Neural crest cell (in vitro differentiated cells): ENCODE measurements at regions not wholly inside any gene's neighbourhood (a gene's known extent, or its start where the extent isn't known, plus 50 kb on each side); places are given as distances from the start of the nearest gene placed in this dataset.

Experiments
- DNase-seq: peaks from one replicate; pipeline ENCODE4 v3.0.0; 2021; ENCODE audit warnings: low read depth, mixed read lengths, low spot score
- H3K27ac Mint-ChIP-seq: one replicate; pipeline ENCODE4 v1.8.0; 2021; ENCODE audit warnings: mild to moderate bottlenecking, mixed read lengths; ENCODE audit not compliant: unreplicated experiment
- H3K27me3 Mint-ChIP-seq: 2 replicates; pipeline ENCODE4 v1.8.0; 2021; ENCODE audit warnings: low read depth, mild to moderate bottlenecking, mixed read lengths
- H3K36me3 Mint-ChIP-seq: 2 replicates; pipeline ENCODE4 v1.8.0; 2021; ENCODE audit warnings: low read depth, mild to moderate bottlenecking, mixed read lengths
- H3K4me1 Mint-ChIP-seq: 2 replicates; pipeline ENCODE4 v1.8.0; 2021; ENCODE audit warnings: mixed read lengths
- H3K4me3 Mint-ChIP-seq: one replicate; pipeline ENCODE4 v1.8.0; 2021; ENCODE audit warnings: mild to moderate bottlenecking, mixed read lengths
- H3K9me3 Mint-ChIP-seq: 2 replicates; pipeline ENCODE4 v1.8.0; 2021; ENCODE audit warnings: mixed read lengths
- CTCF ChIP-seq: fragments of 200-600 bp; sonication (generic); conservative IDR thresholded peaks from 2 replicates; pipeline ENCODE4 v1.5.0; 2021; ENCODE audit warnings: antibody characterized with exemption, mild to moderate bottlenecking

GRCh38 chr7:52938455-52939133, 96.8 kb upstream of the POM121L12 start:
- Mint-ChIP-seq H3K36me3 (no peaks in the 10 kb centered on the region), H3K9me3 (peaks cover 3% of the 10 kb centered on the region), H3K4me3 (no peak overlapping the region), H3K27me3 (no peaks in the 10 kb centered on the region), H3K4me1 (no peaks in the 10 kb centered on the region), H3K27ac (no peak overlapping the region)
- DNase-seq, result no peak
- TF ChIP-seq CTCF, result no peak

- Mint-ChIP-seq H3K4me3 (no peak overlapping the region), H3K36me3 (no peaks in the 10 kb centered on the region), H3K27me3 (no peaks in the 10 kb centered on the region), H3K27ac (no peak overlapping the region), H3K9me3 (peaks cover 3% of the 10 kb centered on the region), H3K4me1 (no peaks in the 10 kb centered on the region)
- DNase-seq, result no peak
- no peak for TF ChIP-seq CTCF
Observed at GRCh38 chr7:52936750-52937149, 98.7 kb upstream of the POM121L12 start.

- H3K27me3 Mint-ChIP-seq, result no peaks in the 10 kb centered on the region
Observed at GRCh38 chr7:52928591-52928990, 106.8 kb upstream of the POM121L12 start.

GRCh38 chr7:52925332-52925731, 110.1 kb upstream of the POM121L12 start:
- Mint-ChIP-seq H3K36me3 (no peaks in the 10 kb centered on the region), H3K9me3 (peaks cover 5% of the 10 kb centered on the region), H3K4me1 (no peaks in the 10 kb centered on the region), H3K4me3 (no peak overlapping the region), H3K27ac (no peak overlapping the region), H3K27me3 (no peaks in the 10 kb centered on the region)
- no peak for DNase-seq
- TF ChIP-seq CTCF, result no peak

More at GRCh38 chr7:52928591-52928990, 106.8 kb upstream of the POM121L12 start:
- DNase-seq, result no peak
- Mint-ChIP-seq H3K4me3 (no peak overlapping the region), H3K27ac (no peak overlapping the region), H3K36me3 (no peaks in the 10 kb centered on the region), H3K4me1 (no peaks in the 10 kb centered on the region), H3K9me3 (peaks cover 5% of the 10 kb centered on the region)
- TF ChIP-seq CTCF, result no peak

GRCh38 chr7:52920977-52921376, 114.5 kb upstream of the POM121L12 start:
- no peak for DNase-seq
- H3K4me3 Mint-ChIP-seq, result no peak overlapping the region
- no peak overlapping the region for H3K27ac Mint-ChIP-seq
- H3K36me3 Mint-ChIP-seq, result peaks cover 3% of the 10 kb centered on the region
- no peaks in the 10 kb centered on the region for H3K9me3 Mint-ChIP-seq
- no peaks in the 10 kb centered on the region for H3K27me3 Mint-ChIP-seq
- peaks cover 12% of the 10 kb centered on the region for H3K4me1 Mint-ChIP-seq
- TF ChIP-seq CTCF, result no peak
